Caco-2 (cell line): ENCODE measurements at regions not wholly inside any gene's neighbourhood (a gene's known extent, or its start where the extent isn't known, plus 50 kb on each side); places are given as distances from the start of the nearest gene placed in this dataset.

Source experiments
- BruUV-seq: library from RNA; stranded (reverse); fragments of 400-500 nt; replicated peaks from 2 replicates; lab custom pipeline; 2021; lab: Mats Ljungman, UMichigan
- CTCF ChIA-PET: fragments of 300-600 bp; sonication (Branson Sonifier 250); formaldehyde crosslinking; loops from one replicate; lab custom pipeline; 2022; ENCODE audit warnings: antibody characterized with exemption; lab: Charles Lee
- POLR2A ChIA-PET: fragments of 300-600 bp; sonication (Branson Sonifier 250); formaldehyde crosslinking; loops from one replicate; lab custom pipeline; 2022; ENCODE audit warnings: antibody characterized with exemption; lab: Charles Lee
- DNase-seq, 2 experiments: peaks; one replicate each; pipeline versions ENCODE4 v3.0.0 to v3.0.0-alpha.2; 2020 to 2022
- H3K27me3 ChIP-seq: replicated peaks from 2 replicates; pipeline ENCODE4 v1.6.0; 2011; ENCODE audit warnings: low read length; ENCODE audit not compliant: control insufficient read depth, insufficient read depth
- H3K36me3 ChIP-seq: 2 replicates; pipeline ENCODE4 v1.5.1; 2011; ENCODE audit warnings: low read length; ENCODE audit not compliant: control insufficient read depth, insufficient read depth
- H3K4me1 ChIP-seq: fragments of 250-450 bp; sonication (Bioruptor Pico); 2 replicates; pipeline ENCODE4 v1.5.1; 2020; ENCODE audit warnings: mild to moderate bottlenecking
- H3K4me3 ChIP-seq: 2 replicates; pipeline ENCODE4 v1.5.1; 2011; ENCODE audit warnings: low read depth, mild to moderate bottlenecking, control low read depth, low read length
- H3K9me3 ChIP-seq: fragments of 250-450 bp; sonication (Bioruptor Pico); 2 replicates; pipeline ENCODE4 v1.5.1; 2020; ENCODE audit warnings: mild to moderate bottlenecking, moderate library complexity
- H3K27ac Mint-ChIP-seq: one replicate; pipeline ENCODE4 v1.8.0; 2022; ENCODE audit warnings: mixed read lengths; ENCODE audit not compliant: unreplicated experiment
- H3K27me3 Mint-ChIP-seq: one replicate; pipeline ENCODE4 v1.8.0; 2022; ENCODE audit warnings: mixed read lengths; ENCODE audit not compliant: insufficient read depth, unreplicated experiment
- H3K36me3 Mint-ChIP-seq: one replicate; pipeline ENCODE4 v1.8.0; 2022; ENCODE audit warnings: mild to moderate bottlenecking, mixed read lengths; ENCODE audit not compliant: insufficient read depth, unreplicated experiment
- H3K4me1 Mint-ChIP-seq: one replicate; pipeline ENCODE4 v1.8.0; 2022; ENCODE audit warnings: low read depth, mixed read lengths; ENCODE audit not compliant: unreplicated experiment
- H3K4me3 Mint-ChIP-seq: one replicate; pipeline ENCODE4 v1.8.0; 2022; ENCODE audit warnings: mild to moderate bottlenecking, moderate library complexity, mixed read lengths; ENCODE audit not compliant: unreplicated experiment
- H3K9me3 Mint-ChIP-seq: one replicate; pipeline ENCODE4 v1.8.0; 2022; ENCODE audit warnings: mixed read lengths; ENCODE audit not compliant: unreplicated experiment
- intact Hi-C: fragments of 100-400 bp; cut with micrococcal nuclease; formaldehyde crosslinking; loops from one replicate; pipeline ENCODE4 v1.10.0; 2022; ENCODE audit not compliant: unreplicated experiment
- TF ChIP-seq, protein P1 (sequence below), 2 experiments: fragments of 200-600 bp in 1 of 2; IDR thresholded peaks; 1 replicate in 1 of 2; 2 replicates in 1 of 2; pipeline versions ENCODE4 v1.5.1 to v1.8.0; 2011 to 2022; ENCODE audit warnings: antibody characterized with exemption in 1 of 2, control low read depth in 1 of 2, inconsistent platforms in 1 of 2, low read depth in 1 of 2, low read length in 1 of 2, mild to moderate bottlenecking in 1 of 2, moderate library complexity in 1 of 2; ENCODE audit not compliant: insufficient read depth in 1 of 2, severe bottlenecking in 1 of 2, unreplicated experiment in 1 of 2

DNA sequence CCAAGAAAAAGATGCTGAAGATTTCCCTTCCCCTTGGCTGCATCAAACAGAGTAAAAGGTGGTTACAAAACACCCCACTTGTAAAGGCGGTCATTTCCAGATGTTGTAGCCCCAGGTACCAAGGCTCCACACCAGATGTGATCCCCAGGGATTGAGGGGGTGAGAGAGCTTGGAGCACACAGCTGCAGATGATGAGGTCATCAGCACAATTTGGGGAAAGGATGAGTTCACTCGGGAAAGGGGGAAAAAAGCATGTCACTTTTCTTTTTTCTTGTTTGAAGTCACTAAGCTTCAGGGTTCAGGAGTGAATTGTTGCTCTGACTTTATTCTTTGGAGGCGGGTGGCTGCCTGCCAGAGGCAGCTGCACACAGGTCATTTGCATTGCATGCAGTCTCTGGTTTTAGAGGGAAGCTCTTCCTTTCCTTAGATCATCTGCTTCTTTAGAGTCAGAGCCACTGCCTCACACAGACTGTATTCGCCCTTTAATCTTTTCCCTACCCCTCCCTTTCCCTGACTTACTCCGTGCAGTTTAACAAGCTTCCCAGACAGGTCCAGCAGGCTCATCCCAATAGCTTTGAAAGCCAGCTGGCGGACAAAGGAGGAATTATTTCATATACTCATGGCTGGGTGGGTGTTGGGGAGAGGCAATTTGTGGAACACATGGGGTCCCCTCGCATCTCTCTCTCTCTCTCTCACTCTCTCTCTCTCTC lies 409.3 kb upstream of the SLC24A2 start:
- H3K36me3 Mint-ChIP-seq: no peaks in the 10 kb centered on the region
- peak; percentile 51 to 60 for DNase-seq
- peak overlapping the region; percentile 42 for H3K4me3 Mint-ChIP-seq
- CTCF ChIA-PET: no interaction called here
- no peaks in the 10 kb centered on the region for H3K27me3 ChIP-seq
- no peaks in the 10 kb centered on the region for H3K9me3 ChIP-seq
- intact Hi-C loops: loop anchor here (10.0 kb wide), 2 partner anchors 173 to 273 kb away; no protein-coding TSS in a partner anchor
- no peaks in the 10 kb centered on the region for H3K36me3 ChIP-seq
- H3K4me3 ChIP-seq: no peak overlapping the region
- peaks cover 7% of the 10 kb centered on the region for H3K9me3 Mint-ChIP-seq
- H3K27ac Mint-ChIP-seq: no peak overlapping the region
- no peaks in the 10 kb centered on the region for H3K27me3 Mint-ChIP-seq
- POLR2A ChIA-PET: no interaction called here
- H3K4me1 ChIP-seq: 0 out of 2 replicates have a peak, but pooled peaks cover 5% of the 10 kb centered on the region
- no TSS peak for BruUV-seq
- TF ChIP-seq, protein P1, sequence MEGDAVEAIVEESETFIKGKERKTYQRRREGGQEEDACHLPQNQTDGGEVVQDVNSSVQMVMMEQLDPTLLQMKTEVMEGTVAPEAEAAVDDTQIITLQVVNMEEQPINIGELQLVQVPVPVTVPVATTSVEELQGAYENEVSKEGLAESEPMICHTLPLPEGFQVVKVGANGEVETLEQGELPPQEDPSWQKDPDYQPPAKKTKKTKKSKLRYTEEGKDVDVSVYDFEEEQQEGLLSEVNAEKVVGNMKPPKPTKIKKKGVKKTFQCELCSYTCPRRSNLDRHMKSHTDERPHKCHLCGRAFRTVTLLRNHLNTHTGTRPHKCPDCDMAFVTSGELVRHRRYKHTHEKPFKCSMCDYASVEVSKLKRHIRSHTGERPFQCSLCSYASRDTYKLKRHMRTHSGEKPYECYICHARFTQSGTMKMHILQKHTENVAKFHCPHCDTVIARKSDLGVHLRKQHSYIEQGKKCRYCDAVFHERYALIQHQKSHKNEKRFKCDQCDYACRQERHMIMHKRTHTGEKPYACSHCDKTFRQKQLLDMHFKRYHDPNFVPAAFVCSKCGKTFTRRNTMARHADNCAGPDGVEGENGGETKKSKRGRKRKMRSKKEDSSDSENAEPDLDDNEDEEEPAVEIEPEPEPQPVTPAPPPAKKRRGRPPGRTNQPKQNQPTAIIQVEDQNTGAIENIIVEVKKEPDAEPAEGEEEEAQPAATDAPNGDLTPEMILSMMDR (IDR thresholded peaks at IDR 0.05; ENCODE audit: insufficient read depth in 1 of 2, low read depth in 1 of 2, low read length in 1 of 2, severe bottlenecking in 1 of 2, unreplicated experiment in 1 of 2): peak in 1 of 2 experiments; percentile 22
- peaks cover 12% of the 10 kb centered on the region for H3K4me1 Mint-ChIP-seq

DNA sequence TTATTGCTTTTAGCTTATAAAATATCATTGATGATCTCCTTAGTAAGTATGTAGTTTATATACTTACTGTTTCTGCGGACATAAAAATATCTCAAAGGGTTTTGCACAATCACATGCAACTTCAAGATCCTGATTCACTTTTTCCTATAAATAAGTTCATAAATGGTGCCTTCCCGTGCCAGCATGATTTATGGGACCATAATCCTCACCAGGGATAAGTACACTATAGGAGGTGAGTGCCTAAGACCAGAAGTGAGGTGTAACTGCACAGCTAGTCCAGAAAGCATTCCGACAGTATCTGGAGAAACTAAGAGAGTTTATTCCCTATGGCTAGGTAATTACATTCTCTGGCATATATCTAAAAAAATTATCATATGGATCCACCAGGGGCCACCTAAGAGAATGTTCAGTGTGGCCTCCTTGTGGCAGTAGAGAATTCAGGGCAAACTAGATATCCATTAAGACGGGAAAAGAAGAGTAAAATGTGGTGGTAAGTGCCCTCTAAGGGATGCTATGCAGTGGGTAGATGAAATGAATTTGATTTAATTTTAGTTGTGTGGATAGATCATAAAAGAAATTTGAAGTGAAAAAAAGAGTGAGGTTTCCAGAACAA lies 402.5 kb upstream of the SLC24A2 start:
- Mint-ChIP-seq H3K4me3 (no peak overlapping the region), H3K4me1 (peaks cover 17% of the 10 kb centered on the region), H3K27ac (peak overlapping the region; percentile 16), H3K27me3 (no peaks in the 10 kb centered on the region), H3K36me3 (peaks cover 5% of the 10 kb centered on the region), H3K9me3 (peaks cover 22% of the 10 kb centered on the region)
- TF ChIP-seq, protein P1 (IDR thresholded peaks at IDR 0.05; ENCODE audit: insufficient read depth in 1 of 2, low read depth in 1 of 2, low read length in 1 of 2, severe bottlenecking in 1 of 2, unreplicated experiment in 1 of 2): no peak
- Histone ChIP-seq H3K4me1 (no peaks in the 10 kb centered on the region), H3K27me3 (no peaks in the 10 kb centered on the region), H3K4me3 (no peak overlapping the region), H3K36me3 (no peaks in the 10 kb centered on the region), H3K9me3 (no peaks in the 10 kb centered on the region)
- intact Hi-C loops: loop anchor here (1.0 to 10.0 kb wide), 3 partner anchors 43 to 267 kb away; no protein-coding TSS in a partner anchor
- no TSS peak for BruUV-seq
- ChIA-PET CTCF (no interaction called here), POLR2A (no interaction called here)
- DNase-seq: peak in 1 of 2 experiments; percentile 40

DNA sequence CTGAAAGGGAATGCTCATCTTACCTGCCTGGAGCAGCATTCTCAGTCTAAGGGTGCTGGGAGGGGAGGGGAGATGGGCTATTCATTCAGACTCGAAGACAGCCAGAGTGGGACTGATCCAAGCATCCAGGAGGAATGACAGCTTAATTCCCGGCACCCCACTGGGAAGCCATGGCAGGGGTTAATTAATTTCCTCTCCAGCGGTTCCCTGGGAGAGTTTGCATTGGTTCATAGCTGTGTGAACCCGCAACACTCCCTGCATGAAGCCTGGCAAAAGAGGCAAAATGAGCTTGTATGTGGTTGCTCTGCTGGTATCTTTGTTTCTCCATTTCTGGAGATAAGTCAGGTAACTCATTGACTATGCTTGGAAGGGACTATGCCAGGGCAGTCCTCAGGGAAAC lies 401.0 kb upstream of the SLC24A2 start:
- no peaks in the 10 kb centered on the region for H3K27me3 Mint-ChIP-seq
- H3K27me3 ChIP-seq: no peaks in the 10 kb centered on the region
- no peak overlapping the region for H3K27ac Mint-ChIP-seq
- H3K4me3 ChIP-seq: no peak overlapping the region
- H3K4me3 Mint-ChIP-seq: no peak overlapping the region
- no TSS peak for BruUV-seq
- no peaks in the 10 kb centered on the region for H3K9me3 ChIP-seq
- H3K36me3 Mint-ChIP-seq: peaks cover 5% of the 10 kb centered on the region
- no peak for DNase-seq
- H3K36me3 ChIP-seq: no peaks in the 10 kb centered on the region
- intact Hi-C loops: loop anchor here (10.0 kb wide), 2 partner anchors 165 to 265 kb away; no protein-coding TSS in a partner anchor
- no peaks in the 10 kb centered on the region for H3K4me1 ChIP-seq
- ChIA-PET POLR2A (no interaction called here), CTCF (interaction anchor here (1.1 kb wide), 1 partner anchor 9 kb away, joined by 5 read pairs; no protein-coding TSS in a partner anchor)
- H3K9me3 Mint-ChIP-seq: peaks cover 15% of the 10 kb centered on the region
- TF ChIP-seq, protein P1 (IDR thresholded peaks at IDR 0.05; ENCODE audit: insufficient read depth in 1 of 2, low read depth in 1 of 2, low read length in 1 of 2, severe bottlenecking in 1 of 2, unreplicated experiment in 1 of 2): no peak
- peaks cover 21% of the 10 kb centered on the region for H3K4me1 Mint-ChIP-seq
